ENCODE measurements at regions not wholly inside any gene's neighbourhood (a gene's known extent, or its start where the extent isn't known, plus 50 kb on each side); places are given as distances from the start of the nearest gene placed in this dataset. TPM values are rescaled to one million over a fixed set of nuclear protein-coding genes. Genes with fewer than 3 reads are reported as not detected.

Small RNA genes in the stretch of these regions (microRNA-seq; reads per million reads assigned to microRNA genes)
- gene MIR374B (ENCODE audit: borderline replicate concordance) (not detected), gene MIR374C (ENCODE audit: borderline replicate concordance) (not detected), gene MIR421 (ENCODE audit: borderline replicate concordance) (267 reads per million, percentile 70 among the genes with 10 or more reads in this experiment)

Small RNA genes in the stretch of these regions (small RNA-seq; reads per million reads assigned to genes)
- gene ATP5MDP1 (not detected), gene DDX3P2 (not detected), gene MIR374B (not detected), gene MIR421 (0.57 reads per million, percentile 14 among the genes with 10 or more reads in this experiment), gene RF02124 (not detected), gene RF02125 (not detected)
